T-cell (primary cell): ENCODE measurements at regions not wholly inside any gene's neighbourhood (a gene's known extent, or its start where the extent isn't known, plus 50 kb on each side); places are given as distances from the start of the nearest gene placed in this dataset.

ENCODE experiments used
- ATAC-seq, 4 experiments: fragments of 200-7000 bp in 3 of 4; fragments of 150-1000 bp in 1 of 4; cut with Tn5 transposase; replicated peaks in 1 of 4; 1 replicate in 3 of 4; 2 replicates in 1 of 4; pipeline ENCODE4 v1.10.0; 2021; ENCODE audit warnings: moderate library complexity in 3 of 4, mild to moderate bottlenecking in 2 of 4, moderate number of reproducible peaks in 1 of 4
- CTCF ChIA-PET, 2 donors: fragments of 300-600 bp; sonication (Branson Sonifier 250); formaldehyde crosslinking; loops; one replicate each; lab custom pipeline; 2022; ENCODE audit warnings: antibody characterized with exemption in 2 of 2; lab: Charles Lee
- POLR2A ChIA-PET, 2 donors: fragments of 300-600 bp; sonication (Branson Sonifier 250); formaldehyde crosslinking; loops; one replicate each; lab custom pipeline; 2022; ENCODE audit warnings: antibody characterized with exemption in 2 of 2; lab: Charles Lee
- DNase-seq, 35 experiments: peaks; one replicate each; pipeline versions ENCODE4 v3.0.0 to v3.0.0-alpha.2; 2013 to 2023
- H3K27ac ChIP-seq: one replicate; pipeline ENCODE4 v1.5.1; 2013; ENCODE audit warnings: low read length
- H3K27me3 ChIP-seq, 2 experiments: replicated peaks in 1 of 2; 1 replicate in 1 of 2; 2 replicates in 1 of 2; pipeline versions ENCODE4 v1.6.1 to v1.7.0; 2013; ENCODE audit warnings: low read length in 1 of 2, mixed read lengths in 1 of 2; ENCODE audit not compliant: control insufficient read depth in 2 of 2, insufficient read depth in 2 of 2; ENCODE audit errors: extremely low read depth in 1 of 2
- H3K36me3 ChIP-seq, 2 donors: 1 replicate in 1 of 2; 2 replicates in 1 of 2; pipeline versions ENCODE4 v1.6.1 to v1.7.0; 2013; ENCODE audit warnings: low read length in 1 of 2; ENCODE audit not compliant: control insufficient read depth in 2 of 2, insufficient read depth in 1 of 2; ENCODE audit errors: extremely low read depth in 1 of 2
- H3K4me1 ChIP-seq, 2 experiments: 1 replicate in 1 of 2; 2 replicates in 1 of 2; pipeline versions ENCODE4 v1.6.1 to v1.7.0; 2013; ENCODE audit warnings: low read length in 2 of 2, mixed read lengths in 1 of 2; ENCODE audit not compliant: insufficient read depth in 2 of 2, control insufficient read depth in 1 of 2; ENCODE audit errors: extremely low read depth in 1 of 2
- H3K4me3 ChIP-seq, 2 donors: 1 replicate in 1 of 2; 2 replicates in 1 of 2; pipeline versions ENCODE4 v1.5.1 to v1.7.0; 2013; ENCODE audit warnings: mild to moderate bottlenecking in 2 of 2, low read length in 1 of 2, moderate library complexity in 1 of 2; ENCODE audit not compliant: control insufficient read depth in 1 of 2; ENCODE audit errors: extremely low read depth in 1 of 2
- H3K9me3 ChIP-seq: 2 replicates; pipeline ENCODE4 v1.7.0; 2013
- H3K27ac Mint-ChIP-seq, 2 donors: one replicate each; pipeline ENCODE4 v1.8.0; 2020 to 2021; ENCODE audit warnings: mild to moderate bottlenecking in 2 of 2, mixed read lengths in 2 of 2
- H3K27me3 Mint-ChIP-seq, 2 donors: one replicate each; pipeline ENCODE4 v1.8.0; 2021 to 2022; ENCODE audit warnings: mixed read lengths in 2 of 2
- H3K36me3 Mint-ChIP-seq: one replicate; pipeline ENCODE4 v1.8.0; 2021; ENCODE audit warnings: mixed read lengths
- H3K4me1 Mint-ChIP-seq, 3 donors: one replicate each; pipeline ENCODE4 v1.8.0; 2020 to 2022; ENCODE audit warnings: mixed read lengths in 3 of 3, mild to moderate bottlenecking in 1 of 3
- H3K4me3 Mint-ChIP-seq, 3 donors: one replicate each; pipeline ENCODE4 v1.8.0; 2020 to 2022; ENCODE audit warnings: mild to moderate bottlenecking in 3 of 3, mixed read lengths in 3 of 3, moderate library complexity in 3 of 3
- H3K9me3 Mint-ChIP-seq, 3 donors: one replicate each; pipeline ENCODE4 v1.8.0; 2020 to 2022; ENCODE audit warnings: mixed read lengths in 3 of 3
- WGBS: methylation state at CpG from one replicate; pipeline ENCODE4 v1.1.5; 2013; ENCODE audit warnings: missing lambda C conversion rate; ENCODE audit not compliant: insufficient coverage; 5-methylcytosine and 5-hydroxymethylcytosine counted together

GRCh38 chr5:72624641-72625236 is 117.5 kb upstream of the ZNF366 start:
- no peaks in the 10 kb centered on the region for H3K9me3 Mint-ChIP-seq
- ChIA-PET CTCF (no interaction called here), POLR2A (no interaction called here)
- H3K27ac Mint-ChIP-seq, result no peak overlapping the region
- Histone ChIP-seq H3K9me3 (no peaks in the 10 kb centered on the region), H3K36me3 (no peaks in the 10 kb centered on the region), H3K4me1 (no peaks in the 10 kb centered on the region), H3K4me3 (no peak overlapping the region), H3K27me3 (peaks cover 0 to 4% of the 10 kb centered on the region in 2 experiments), H3K27ac (no peak overlapping the region)
- H3K4me1 Mint-ChIP-seq, result no peaks in the 10 kb centered on the region
- H3K4me3 Mint-ChIP-seq, result no peak overlapping the region
- ATAC-seq (no peak), DNase-seq (no peak)
- peaks cover 12 to 20% of the 10 kb centered on the region in 2 donors for H3K27me3 Mint-ChIP-seq
- 40% methylated on average over 1 of the region's 5 CpGs for WGBS
- H3K36me3 Mint-ChIP-seq, result no peaks in the 10 kb centered on the region

- ChIA-PET CTCF (interaction anchor here (0.6 to 1.4 kb wide), 2 partner anchors 14 to 296 kb away, joined by 3 to 4 read pairs; no protein-coding TSS in a partner anchor), POLR2A (no interaction called here)
- H3K36me3 ChIP-seq, result no peaks in the 10 kb centered on the region
- peaks cover 16 to 20% of the 10 kb centered on the region in 2 donors for H3K27me3 Mint-ChIP-seq
- H3K27ac ChIP-seq, result no peak overlapping the region
- H3K9me3 Mint-ChIP-seq, result no peaks in the 10 kb centered on the region
- no CpG with 5 or more reads among the region's 2 CpGs for WGBS
- no peak for DNase-seq
- H3K27ac Mint-ChIP-seq, result no peak overlapping the region
- H3K9me3 ChIP-seq, result no peaks in the 10 kb centered on the region
- no peak overlapping the region for H3K4me3 ChIP-seq
- no peak overlapping the region for H3K4me3 Mint-ChIP-seq
- no peaks in the 10 kb centered on the region for H3K4me1 ChIP-seq
- no peaks in the 10 kb centered on the region for H3K4me1 Mint-ChIP-seq
- no peaks in the 10 kb centered on the region for H3K36me3 Mint-ChIP-seq
- H3K27me3 ChIP-seq, result peaks cover 0 to 4% of the 10 kb centered on the region in 2 experiments
- no peak for ATAC-seq
Measured at GRCh38 chr5:72623936-72624335, 116.7 kb upstream of the ZNF366 start.

- H3K27me3 Mint-ChIP-seq, result peaks cover 16 to 20% of the 10 kb centered on the region in 2 donors
- H3K4me1 ChIP-seq, result no peaks in the 10 kb centered on the region
- H3K27ac ChIP-seq, result no peak overlapping the region
- POLR2A ChIA-PET, result no interaction called here
- CTCF ChIA-PET, result interaction anchor here (0.6 to 1.4 kb wide), 2 partner anchors 13 to 296 kb away, joined by 3 to 4 read pairs; no protein-coding TSS in a partner anchor
- H3K9me3 Mint-ChIP-seq, result no peaks in the 10 kb centered on the region
- 76% methylated on average over 5 of the region's 6 CpGs for WGBS
- H3K4me3 Mint-ChIP-seq, result no peak overlapping the region
- peaks cover 0 to 4% of the 10 kb centered on the region in 2 experiments for H3K27me3 ChIP-seq
- no peaks in the 10 kb centered on the region for H3K9me3 ChIP-seq
- no peak for DNase-seq
- H3K4me3 ChIP-seq, result no peak overlapping the region
- no peaks in the 10 kb centered on the region for H3K36me3 ChIP-seq
- no peak overlapping the region for H3K27ac Mint-ChIP-seq
- H3K36me3 Mint-ChIP-seq, result no peaks in the 10 kb centered on the region
- no peaks in the 10 kb centered on the region for H3K4me1 Mint-ChIP-seq
- ATAC-seq, result no peak
Measured at GRCh38 chr5:72623323-72623722, 116.1 kb upstream of the ZNF366 start.

- H3K9me3 ChIP-seq, result no peaks in the 10 kb centered on the region
- Mint-ChIP-seq H3K9me3 (no peaks in the 10 kb centered on the region), H3K4me1 (no peaks in the 10 kb centered on the region), H3K4me3 (no peak overlapping the region), H3K27me3 (peaks cover 16 to 20% of the 10 kb centered on the region in 2 donors), H3K27ac (no peak overlapping the region), H3K36me3 (no peaks in the 10 kb centered on the region)
- no peak overlapping the region for H3K4me3 ChIP-seq
- peaks cover 0 to 4% of the 10 kb centered on the region in 2 experiments for H3K27me3 ChIP-seq
- ChIA-PET POLR2A (no interaction called here), CTCF (interaction anchor here in 1 of 2 donors (0.7 kb wide), 1 partner anchor 12 kb away, joined by 3 read pairs; no protein-coding TSS in a partner anchor)
- H3K36me3 ChIP-seq, result no peaks in the 10 kb centered on the region
- 33% methylated on average over 1 of the region's 5 CpGs for WGBS
- no peak overlapping the region for H3K27ac ChIP-seq
- no peak for ATAC-seq
- DNase-seq, result no peak
- no peaks in the 10 kb centered on the region for H3K4me1 ChIP-seq
Measured at GRCh38 chr5:72622170-72622760, 115.1 kb upstream of the ZNF366 start.

GRCh38 chr5:72621576-72621975 is 114.4 kb upstream of the ZNF366 start:
- no peak for ATAC-seq

GRCh38 chr5:72619677-72620076 is 112.5 kb upstream of the ZNF366 start:
- Histone ChIP-seq H3K4me1 (no peaks in the 10 kb centered on the region), H3K9me3 (no peaks in the 10 kb centered on the region), H3K36me3 (no peaks in the 10 kb centered on the region), H3K4me3 (no peak overlapping the region), H3K27ac (no peak overlapping the region), H3K27me3 (peaks cover 0 to 4% of the 10 kb centered on the region in 2 experiments)
- no peak for DNase-seq
- ChIA-PET POLR2A (no interaction called here), CTCF (no interaction called here)
- Mint-ChIP-seq H3K27ac (no peak overlapping the region), H3K27me3 (peaks cover 11 to 17% of the 10 kb centered on the region in 2 donors), H3K4me1 (no peaks in the 10 kb centered on the region), H3K9me3 (no peaks in the 10 kb centered on the region), H3K4me3 (no peak overlapping the region), H3K36me3 (no peaks in the 10 kb centered on the region)
- no peak for ATAC-seq
- 67% methylated on average over 1 of the region's 1 CpG for WGBS

More at GRCh38 chr5:72621576-72621975, 114.4 kb upstream of the ZNF366 start:
- Histone ChIP-seq H3K27ac (no peak overlapping the region), H3K36me3 (no peaks in the 10 kb centered on the region), H3K4me1 (no peaks in the 10 kb centered on the region), H3K4me3 (no peak overlapping the region), H3K27me3 (peaks cover 0 to 4% of the 10 kb centered on the region in 2 experiments), H3K9me3 (no peaks in the 10 kb centered on the region)
- CTCF ChIA-PET, result interaction anchor here in 1 of 2 donors (0.7 kb wide), 1 partner anchor 11 kb away, joined by 3 read pairs; no protein-coding TSS in a partner anchor
- Mint-ChIP-seq H3K9me3 (no peaks in the 10 kb centered on the region), H3K27me3 (peaks cover 16 to 20% of the 10 kb centered on the region in 2 donors), H3K36me3 (no peaks in the 10 kb centered on the region), H3K4me1 (no peaks in the 10 kb centered on the region), H3K4me3 (no peak overlapping the region), H3K27ac (no peak overlapping the region)
- DNase-seq, result no peak
- WGBS, result no CpG with 5 or more reads among the region's 1 CpG
- POLR2A ChIA-PET, result no interaction called here
